NT2/D1 (cell line): ENCODE measurements at regions not wholly inside any gene's neighbourhood (a gene's known extent, or its start where the extent isn't known, plus 50 kb on each side); places are given as distances from the start of the nearest gene placed in this dataset.

ENCODE experiments used
- SUZ12 ChIP-seq: IDR thresholded peaks from 2 replicates; pipeline ENCODE4 v1.6.1; 2011; ENCODE audit not compliant: insufficient read length, insufficient read depth; ENCODE audit errors: extremely low read depth
- YY1 ChIP-seq: IDR thresholded peaks from 2 replicates; pipeline ENCODE4 v1.6.1; 2011; ENCODE audit not compliant: insufficient read length, insufficient read depth
- ZNF274 ChIP-seq: IDR thresholded peaks from 2 replicates; pipeline ENCODE4 v1.6.1; 2011; ENCODE audit warnings: mild to moderate bottlenecking, low read depth, low read length

- TF ChIP-seq YY1 (no peak), SUZ12 (no peak), ZNF274 (no peak)
Observed at GRCh38 chr20:10794765-10795164, 121.0 kb upstream of the JAG1 start.
